RKO (cell line): ENCODE measurements at regions not wholly inside any gene's neighbourhood (a gene's known extent, or its start where the extent isn't known, plus 50 kb on each side); places are given as distances from the start of the nearest gene placed in this dataset.
"Not testable (repeated sequence)": the region's sequence is repeated elsewhere in the genome, so short reads cannot be mapped to it uniquely, and the experiment has no call there.

Source experiments
- DNase-seq: peaks from one replicate; pipeline ENCODE4 v3.0.0-alpha.2; 2016; ENCODE audit warnings: low spot score

DNA sequence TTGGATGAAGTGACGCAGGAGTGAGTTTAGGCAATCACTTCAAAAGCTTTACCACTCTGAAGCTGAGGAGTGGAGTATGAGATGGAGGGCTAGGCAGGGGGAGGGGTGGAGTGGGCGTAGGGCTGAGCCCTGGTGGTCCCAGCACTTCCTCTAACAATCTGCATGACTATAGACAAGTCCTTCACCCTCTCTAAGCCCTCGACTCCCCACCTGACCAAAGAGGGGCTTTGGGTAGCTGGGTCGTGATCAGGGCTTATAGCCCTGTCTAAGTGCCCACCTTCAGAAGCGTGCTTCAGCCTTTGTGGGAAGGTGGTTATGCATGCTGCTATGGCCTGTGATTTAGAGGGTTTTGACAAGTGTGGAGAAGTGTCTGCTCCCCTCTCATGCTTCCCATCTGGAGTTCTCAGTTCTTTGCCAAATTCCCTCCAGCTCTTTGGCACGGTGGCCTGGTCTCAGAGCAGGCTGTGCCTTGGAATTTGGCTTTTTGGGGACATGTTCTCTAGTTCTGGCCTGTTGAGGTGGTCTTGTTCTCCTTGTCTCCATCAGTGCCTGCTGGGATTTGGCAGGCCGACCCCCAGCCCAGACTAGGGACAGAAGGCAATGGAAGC is 53.0 kb downstream of the ACTBL2 start:
- no peak for DNase-seq

DNA sequence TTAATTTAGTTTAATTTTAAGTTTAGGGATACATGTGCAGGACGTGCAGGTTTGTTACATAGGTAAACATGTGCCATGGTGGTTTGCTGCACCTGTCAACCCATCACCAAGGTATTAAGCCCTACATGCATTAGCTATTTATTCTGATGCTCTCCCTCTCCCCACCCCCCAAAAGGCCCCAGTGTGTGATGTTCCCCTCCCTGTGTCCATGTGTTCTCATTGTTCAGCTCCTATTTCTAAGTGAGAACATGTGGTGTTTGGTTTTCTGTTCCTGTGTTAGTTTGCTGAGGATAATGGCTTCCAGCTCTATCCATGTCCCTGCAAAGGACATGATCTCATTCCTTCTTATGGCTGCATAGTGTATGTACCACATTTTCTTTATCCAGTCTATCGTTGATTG is 53.6 kb downstream of the ACTBL2 start:
- DNase-seq: not testable (repeated sequence)

DNA sequence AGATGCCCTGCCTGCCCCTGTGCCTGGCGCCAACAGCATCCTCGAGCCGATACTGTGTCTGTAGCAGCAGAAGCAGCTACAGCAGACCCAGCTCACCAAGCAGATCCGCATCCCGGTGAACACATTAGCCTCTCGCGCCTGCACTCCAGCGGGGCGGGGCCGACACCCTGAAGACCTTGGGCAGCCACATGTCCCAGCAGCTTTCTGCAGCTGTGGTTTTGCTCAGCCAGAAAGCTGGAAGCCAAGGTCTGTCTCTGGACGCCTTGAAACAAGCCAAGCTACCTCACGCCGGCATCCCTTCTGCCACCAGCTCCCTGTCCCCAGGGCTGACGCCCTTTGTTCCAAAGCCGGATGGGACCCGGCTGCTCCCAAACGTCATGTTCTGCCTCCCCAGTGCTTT is 59.6 kb downstream of the ACTBL2 start:
- DNase-seq: no peak

DNA sequence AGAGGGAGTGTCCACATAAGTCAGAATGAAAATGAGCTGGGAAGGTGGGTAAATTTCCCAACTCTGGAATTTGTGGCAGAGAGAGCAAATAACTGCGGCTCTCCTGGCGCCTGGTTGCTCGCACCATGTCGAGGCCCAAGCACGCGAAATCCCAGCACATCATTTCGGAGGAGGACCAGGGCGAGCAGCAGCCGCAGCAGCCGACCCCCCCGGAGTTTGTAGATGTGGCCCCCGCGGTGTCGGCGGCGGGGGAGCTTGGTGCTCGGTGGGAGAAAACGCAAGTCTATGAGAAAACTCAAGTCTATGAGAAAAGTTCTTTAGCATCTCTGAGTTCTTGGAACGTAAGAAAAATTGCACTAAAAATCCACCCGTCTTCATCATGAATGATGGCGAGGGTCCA is 60.3 kb downstream of the ACTBL2 start:
- DNase-seq: no peak

DNA sequence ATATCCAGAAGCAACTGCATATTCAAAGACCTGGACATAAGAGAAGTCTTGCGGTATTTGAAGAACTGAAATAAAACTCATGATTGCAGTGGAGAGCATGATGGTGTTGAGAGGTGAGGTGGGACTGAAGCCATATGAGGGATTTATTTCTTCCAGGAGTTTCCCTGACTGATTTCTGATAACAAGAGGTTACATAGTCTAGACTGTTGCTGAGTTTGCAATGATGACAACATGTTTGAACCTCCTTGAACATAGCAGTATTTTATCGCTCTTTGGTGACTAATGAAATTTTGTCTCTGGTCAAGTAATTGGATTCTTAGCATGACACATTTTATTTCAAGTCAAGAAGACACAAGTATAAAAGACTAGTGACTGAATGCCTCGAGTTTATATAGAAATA is 61.8 kb downstream of the ACTBL2 start:
- DNase-seq: no peak

DNA sequence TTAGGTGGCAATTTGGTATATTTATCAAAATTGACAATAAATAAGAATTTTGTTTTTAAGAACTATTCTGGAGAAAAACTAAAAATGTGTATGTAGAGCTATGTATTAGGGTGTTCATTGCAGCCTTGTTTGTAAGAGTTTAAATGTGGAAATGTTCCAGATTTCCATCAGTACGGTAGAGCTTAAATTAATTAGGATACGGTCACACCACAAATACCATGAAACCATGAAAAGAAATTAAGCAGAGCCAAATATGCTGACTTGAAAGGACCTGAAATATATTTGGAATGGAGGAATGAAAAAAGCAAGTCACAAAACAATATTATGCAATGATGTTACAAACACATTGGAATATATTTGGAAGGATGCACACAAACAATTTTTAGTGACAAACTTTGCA is 64.6 kb downstream of the ACTBL2 start:
- no peak for DNase-seq

DNA sequence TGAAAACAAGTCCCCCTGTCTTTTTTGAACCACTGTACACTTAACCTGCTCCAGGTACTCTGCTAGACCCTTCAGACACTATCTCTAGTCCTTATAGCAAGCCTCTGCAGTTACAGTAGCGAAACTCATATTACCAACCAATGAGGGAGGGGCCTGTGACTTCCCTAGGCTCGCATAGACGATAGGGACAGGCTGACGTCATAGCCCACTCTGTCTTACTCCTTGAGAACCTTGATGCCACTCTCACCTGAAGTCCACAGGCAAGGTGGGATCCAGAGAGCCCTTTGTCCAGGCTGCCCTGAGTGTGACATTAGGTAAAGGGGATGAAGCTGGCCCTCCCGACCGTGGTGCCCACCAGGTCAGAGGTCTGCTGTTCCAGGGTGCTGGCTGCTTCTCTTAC is 65.3 kb downstream of the ACTBL2 start:
- no peak for DNase-seq

DNA sequence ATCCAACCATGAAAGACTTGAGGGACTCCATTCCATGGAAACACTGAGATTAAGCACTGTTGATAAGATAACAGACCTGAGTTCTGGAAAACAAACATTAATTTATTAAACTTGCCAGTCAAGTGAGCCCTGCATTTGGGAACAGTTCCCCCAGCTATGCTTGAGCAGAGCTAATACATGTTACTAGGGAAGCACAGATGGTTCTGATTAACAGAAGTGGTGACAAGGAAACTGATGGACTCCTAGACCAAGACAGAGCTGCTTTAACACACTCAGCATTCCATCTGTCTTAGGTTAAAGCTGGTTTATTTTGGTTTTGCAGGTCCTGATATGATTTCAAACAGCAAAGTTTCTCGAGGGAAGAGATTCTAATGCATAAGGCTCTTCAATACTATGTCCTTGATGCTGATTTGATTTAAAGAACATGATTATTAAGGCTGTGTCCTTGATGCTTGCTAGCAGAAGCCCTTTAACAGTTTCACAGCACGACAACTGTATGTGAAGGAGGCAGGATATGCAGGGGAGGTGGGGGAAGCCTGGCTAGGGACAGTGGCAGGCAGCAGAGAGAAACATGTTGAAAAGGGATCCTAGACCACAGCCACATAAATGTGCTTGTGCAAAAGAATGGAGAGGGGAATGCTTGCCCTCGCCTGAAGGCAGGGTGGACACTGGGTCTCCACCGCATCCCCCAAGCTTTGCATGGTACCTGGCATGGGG is 66.2 kb downstream of the ACTBL2 start:
- no peak for DNase-seq

DNA sequence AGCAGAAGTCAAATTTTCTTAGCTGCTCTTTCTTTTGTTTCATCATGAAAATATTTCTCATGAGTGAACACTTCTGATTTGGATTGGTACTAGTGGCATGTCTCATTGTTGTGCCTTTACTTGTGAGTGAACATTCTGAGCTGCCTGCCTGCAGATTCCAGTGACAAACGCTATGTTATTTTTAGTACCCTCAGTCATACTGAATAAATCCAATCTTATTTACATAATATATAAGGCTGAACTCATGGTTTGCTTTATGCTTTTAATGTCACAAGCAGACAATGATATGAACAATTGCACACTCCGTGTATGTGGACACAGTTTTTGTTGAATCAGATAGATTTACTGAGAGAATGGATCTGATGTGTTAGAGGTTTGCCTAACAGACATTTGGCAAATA is 67.8 kb downstream of the ACTBL2 start:
- no peak for DNase-seq

DNA sequence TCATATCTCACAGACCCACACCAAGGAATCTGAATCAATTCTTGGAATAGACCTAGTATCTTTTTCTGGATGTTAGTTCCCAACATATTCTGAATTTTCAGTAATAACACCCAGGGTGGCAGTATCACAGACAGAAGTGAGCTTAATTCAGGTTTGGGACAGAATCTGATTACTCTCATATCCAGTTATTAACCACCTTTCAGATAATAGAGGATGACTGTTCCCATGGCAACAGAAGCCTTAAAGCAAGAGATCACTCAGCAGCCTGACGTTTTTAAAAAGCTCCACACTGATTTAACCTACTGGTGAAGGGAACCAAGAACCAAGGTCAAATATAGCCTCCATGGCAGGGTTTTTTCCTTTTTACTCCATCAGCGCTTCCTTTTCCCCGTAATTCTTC is 68.4 kb downstream of the ACTBL2 start:
- no peak for DNase-seq

DNA sequence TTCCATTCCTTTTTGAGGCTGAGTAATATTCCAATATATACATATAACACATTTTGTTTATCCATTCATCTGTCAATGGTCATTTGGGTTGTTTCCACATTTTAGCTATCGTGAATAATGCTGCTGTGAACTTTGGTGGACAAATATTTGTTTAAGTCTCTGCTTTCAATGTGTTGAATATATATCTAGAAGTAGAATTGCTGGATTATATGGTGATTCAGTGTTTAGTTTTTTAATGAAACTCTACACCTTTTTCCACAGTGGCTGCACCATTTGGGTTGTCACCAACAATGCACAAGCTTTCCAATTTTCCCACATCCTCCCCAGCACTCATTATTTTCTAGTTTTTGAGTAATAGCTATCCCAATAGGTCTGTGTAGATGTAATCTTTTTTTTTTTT is 69.5 kb downstream of the ACTBL2 start:
- DNase-seq: no peak

DNA sequence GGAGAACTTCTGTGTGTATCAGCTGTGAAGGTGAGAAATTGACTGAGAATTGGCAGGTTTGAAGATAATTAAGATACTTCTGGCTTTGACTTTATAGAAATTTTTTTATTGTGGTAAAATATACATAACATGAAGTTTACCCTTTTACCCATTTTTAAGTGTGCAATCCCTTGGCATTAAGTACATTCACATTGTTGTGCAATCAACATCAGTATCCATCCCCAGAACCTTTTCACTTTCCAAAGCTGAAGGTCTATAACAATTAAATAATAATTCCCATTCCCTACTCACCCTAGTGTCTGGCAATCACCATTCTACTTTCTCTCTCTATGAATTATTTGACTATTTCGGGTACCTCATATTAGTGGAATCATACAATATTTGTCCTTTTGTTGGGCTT is 69.9 kb downstream of the ACTBL2 start:
- DNase-seq: no peak

DNA sequence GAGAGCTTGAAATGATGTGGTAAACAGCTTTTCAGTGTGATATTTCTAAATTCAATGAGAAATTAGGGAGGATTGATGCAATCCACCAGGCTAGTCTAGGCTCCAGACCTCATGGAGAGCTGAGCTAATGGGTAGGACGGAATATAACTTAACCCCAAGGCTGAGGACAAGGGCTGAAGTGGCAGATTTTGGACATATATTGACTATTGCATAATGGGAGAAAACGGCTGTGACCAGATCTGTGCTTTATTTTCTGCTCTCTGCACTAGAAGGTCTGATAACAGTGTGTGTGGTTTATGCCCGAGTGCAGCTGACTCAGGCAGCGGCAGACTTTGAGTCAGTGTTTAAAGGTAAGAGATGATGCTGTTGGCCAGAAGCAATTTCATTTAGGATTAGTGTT is 70.6 kb downstream of the ACTBL2 start:
- DNase-seq: no peak

DNA sequence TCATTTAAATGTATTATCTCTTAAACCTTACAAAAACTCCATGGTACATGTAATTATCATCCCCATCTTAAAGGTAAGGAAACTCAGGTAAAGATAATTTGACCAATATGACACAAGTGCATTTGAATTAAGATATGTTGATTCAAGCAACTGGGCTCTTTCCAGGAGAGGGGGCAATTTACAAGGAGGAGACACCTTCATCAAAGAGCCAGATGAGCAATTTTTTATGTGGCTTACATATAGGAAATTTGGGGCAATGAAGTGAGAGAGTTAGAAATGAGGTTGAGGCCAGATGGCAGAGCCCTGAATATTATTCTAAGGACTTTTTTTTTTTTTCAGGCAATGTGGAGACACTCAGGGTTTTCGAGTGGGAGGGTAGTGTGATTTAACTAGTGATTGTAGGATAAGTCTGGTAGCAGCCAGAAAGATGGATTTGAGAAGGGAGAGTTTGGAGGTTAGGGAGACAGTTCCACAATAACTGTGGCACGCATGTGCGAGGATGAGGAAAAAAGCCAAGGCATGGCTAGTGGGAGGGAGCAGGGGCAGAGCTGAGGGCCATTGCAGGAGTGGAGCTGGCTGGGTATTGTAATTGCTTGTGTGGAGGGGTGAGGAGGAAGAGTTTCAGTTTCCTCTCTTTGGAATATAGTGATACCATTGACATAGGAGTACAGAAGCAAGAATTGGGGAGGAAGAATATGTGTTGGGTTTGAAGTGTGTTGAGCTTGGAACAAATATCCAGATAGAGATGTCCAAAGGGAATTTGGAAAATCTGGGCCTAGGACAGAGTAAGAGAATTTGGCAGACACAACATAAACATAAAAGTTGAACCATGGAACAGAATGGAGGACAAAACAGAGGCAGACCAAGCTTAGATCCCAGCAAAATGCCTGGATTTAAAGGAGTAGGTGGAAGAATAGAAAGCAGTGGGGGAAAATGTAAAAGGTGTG is 72.0 kb downstream of the ACTBL2 start:
- no peak for DNase-seq

DNA sequence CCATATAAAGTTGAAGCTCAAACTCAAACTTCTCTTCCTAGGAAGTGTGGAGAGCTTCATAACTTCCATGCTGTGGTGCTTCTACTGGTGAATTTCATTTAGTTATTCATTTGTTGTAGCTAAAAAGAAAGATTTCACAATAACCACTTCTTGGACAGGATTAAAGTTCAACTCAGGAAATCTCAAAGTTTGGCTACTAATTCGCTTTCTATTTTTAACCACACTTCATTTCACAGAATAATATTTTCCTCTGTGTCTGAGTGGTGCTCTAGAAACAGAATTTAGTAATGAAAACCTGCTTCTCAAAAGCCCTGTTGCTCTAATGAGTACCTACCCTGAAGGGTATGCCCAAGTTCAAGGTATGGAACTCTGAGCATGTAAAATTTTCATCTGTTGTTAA is 73.9 kb downstream of the ACTBL2 start:
- DNase-seq: no peak

DNA sequence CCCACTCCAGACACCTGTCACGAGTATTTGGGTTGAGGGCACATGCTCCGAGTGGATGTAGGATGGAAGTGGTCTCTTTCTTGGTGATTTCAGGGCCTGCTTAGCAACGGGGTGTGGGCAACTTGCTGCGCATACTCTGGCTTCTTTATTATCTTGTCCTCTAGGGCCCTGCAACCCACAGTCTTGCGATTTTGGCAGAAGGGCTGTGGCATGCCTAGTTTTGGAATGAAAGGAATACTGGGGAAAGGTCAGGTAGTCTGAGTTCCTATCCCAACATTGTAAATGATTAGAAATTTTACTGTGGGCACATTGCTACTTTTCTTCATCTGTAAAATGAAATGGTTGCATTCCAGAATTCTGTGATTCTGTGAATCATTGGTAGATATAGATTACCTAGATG is 74.3 kb downstream of the ACTBL2 start:
- DNase-seq: no peak

DNA sequence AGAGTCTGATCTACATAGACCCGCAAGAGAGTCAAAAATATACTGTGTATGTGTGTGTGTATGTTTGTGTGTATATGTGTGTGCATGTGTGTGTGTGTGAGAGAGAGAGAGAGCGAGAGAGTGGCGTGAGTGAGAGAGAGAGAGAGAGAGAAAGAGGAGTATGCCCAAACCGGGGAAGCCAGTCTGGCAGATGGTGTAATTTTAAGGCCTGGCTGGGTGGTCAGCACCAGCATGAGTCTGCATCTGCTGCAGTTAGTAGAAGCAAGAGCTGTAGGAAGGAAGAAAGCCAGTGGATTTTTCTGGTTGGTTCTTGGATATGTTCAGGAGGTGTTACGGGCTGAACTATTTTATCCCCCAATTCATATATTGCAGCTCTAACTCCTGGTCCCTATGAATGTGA is 75.2 kb downstream of the ACTBL2 start:
- no peak for DNase-seq

DNA sequence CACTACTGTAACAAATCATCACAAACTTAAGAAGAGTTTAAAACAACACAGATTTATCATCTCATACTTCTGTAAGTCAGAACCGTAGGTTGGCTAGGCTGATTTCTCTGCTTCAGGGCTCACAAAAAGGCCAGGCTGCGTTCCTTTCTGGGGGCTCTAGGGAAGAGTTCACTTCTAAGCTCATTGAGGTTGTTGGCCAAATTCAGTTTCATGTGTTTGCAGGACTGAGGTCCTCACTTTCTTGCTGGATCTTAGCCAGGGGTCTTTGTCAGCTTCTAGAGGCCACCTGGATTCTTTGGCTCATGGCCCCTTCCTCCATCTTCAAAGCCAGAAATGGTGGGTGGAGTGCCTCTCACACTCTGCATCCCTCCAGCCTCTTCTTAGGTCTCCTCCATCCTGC is 76.0 kb downstream of the ACTBL2 start:
- no peak for DNase-seq

DNA sequence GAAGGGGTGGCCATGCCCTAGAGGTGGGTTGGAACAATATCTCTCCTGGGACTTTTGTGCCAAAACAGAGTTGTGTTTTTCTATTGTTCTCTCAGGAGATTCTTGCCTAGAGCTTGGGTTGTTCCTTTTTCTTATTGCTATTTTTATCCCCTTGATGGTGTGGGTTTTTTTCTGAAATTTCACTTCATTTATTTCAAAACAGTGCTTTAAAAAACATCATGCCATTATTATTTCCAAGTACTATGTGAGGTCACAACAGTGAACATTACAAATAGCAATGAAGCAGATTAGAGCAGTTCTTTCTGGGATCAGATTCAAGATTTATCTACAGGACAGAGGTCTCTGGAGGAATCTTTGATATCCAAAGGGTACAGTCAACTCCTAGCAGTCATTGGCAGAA is 76.6 kb downstream of the ACTBL2 start:
- DNase-seq: no peak

DNA sequence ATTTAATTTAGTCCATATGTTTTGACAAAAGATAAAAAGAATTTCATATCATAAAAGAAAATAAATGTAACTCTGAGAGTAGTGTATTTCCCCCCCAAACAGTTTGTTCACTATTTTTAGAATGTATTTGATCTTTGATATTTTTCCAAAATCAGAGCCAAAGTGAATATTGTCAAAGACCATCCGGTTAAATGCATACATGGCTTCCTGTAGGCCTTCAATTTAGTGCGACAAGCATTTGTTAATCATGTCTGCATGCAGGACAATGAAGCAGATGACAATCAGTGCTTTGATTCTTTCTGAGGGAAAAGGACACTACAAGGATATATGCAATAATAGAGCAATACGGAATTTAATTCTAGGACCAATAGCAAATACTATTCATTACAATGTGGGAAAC is 79.8 kb downstream of the ACTBL2 start:
- no peak for DNase-seq

DNA sequence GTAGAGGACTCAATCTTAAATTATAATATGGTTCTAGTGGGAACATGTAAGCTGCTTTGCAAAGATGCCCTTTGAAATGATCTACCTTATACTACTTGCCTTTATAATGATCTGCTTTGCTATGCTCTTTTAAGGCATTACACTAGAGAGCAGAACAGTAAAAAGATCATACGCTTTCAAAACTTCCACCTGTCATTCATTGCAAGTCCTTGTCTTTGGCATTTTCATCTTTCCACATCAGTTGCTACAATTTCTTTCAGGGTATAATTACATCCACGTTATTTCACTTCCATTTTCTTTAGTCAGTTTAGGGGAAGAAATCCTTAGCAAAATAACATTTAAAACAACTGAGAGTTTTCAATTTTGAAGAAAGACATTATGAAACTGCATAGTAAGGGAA is 80.3 kb downstream of the ACTBL2 start:
- no peak for DNase-seq

DNA sequence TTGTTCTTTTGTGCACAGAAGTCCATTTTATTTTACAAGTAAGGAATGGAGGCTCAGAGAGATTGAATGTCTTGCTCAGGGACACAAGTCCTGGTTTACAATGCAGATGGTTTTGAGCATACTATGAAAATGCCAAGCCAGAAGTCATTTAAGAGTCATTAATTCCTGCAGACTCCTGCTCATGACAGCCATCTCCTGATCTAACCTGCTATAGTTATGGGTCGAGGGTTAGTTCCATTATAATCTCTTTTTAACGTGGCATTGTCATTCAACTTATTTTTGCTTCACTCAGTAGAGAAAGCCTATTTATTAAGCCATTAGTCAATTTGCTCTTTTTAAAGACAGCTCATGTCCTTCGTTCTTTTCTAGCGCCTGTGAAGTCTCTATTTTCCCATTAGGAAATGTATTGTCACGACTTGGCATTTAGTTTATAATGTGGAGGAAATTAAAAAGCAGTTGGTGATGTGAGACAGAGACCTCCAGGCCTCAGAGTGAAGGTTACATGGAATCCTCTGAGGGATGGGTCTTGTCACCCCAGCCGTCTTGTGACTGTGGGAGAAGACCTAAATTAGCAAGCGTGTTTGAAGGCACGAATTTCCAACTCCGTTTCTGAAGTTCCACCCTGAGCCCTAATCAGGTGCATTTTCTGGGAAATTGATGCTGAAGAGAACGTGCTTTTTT is 84.1 kb downstream of the ACTBL2 start:
- no peak for DNase-seq

DNA sequence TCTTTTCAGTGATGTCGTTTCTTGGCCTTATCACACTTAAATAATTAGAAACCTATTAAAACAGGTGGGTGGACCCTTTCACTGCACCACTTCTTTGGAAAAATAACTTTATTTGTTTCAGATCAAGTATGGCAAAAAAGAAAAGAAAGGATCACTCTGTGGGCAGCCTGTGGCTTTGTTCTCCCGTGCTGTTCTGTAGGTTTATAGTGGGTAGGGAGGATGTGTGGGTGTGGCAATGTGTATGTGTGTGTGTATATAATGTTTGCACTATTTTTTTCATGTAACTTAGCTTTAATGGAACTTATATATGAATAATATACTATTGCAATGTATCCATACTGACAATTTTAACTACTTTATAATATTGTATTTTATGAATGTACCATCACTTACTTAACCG is 85.9 kb downstream of the ACTBL2 start:
- no peak for DNase-seq
